TTC549 (cell line): ENCODE measurements at regions not wholly inside any gene's neighbourhood (a gene's known extent, or its start where the extent isn't known, plus 50 kb on each side); places are given as distances from the start of the nearest gene placed in this dataset.
"Not testable (repeated sequence)": the region's sequence is repeated elsewhere in the genome, so short reads cannot be mapped to it uniquely, and the experiment has no call there.

Experiments used
- FAIRE-seq: peaks from 2 replicates; lab custom pipeline; 2012; peaks lifted over from hg19 to GRCh38; lab: Jason Lieb, UNC

GRCh38 chr6:100322886-100323285 lies 141.8 kb downstream of the SIM1 start:
- FAIRE-seq, result no peak

GRCh38 chr6:100320686-100321085 lies 144.0 kb downstream of the SIM1 start:
- no peak for FAIRE-seq

- no peak for FAIRE-seq
Observed at GRCh38 chr6:100317031-100317430, 147.7 kb downstream of the SIM1 start.

- FAIRE-seq, result no peak
Observed at GRCh38 chr6:100314186-100314585, 150.5 kb downstream of the SIM1 start.

GRCh38 chr6:100311707-100312251 lies 152.9 kb downstream of the SIM1 start:
- FAIRE-seq, result no peak

- no peak for FAIRE-seq
Observed at GRCh38 chr6:100309174-100309573, 155.5 kb downstream of the SIM1 start.

GRCh38 chr6:100307561-100307960 lies 157.2 kb downstream of the SIM1 start:
- FAIRE-seq, result no peak

GRCh38 chr6:100305209-100305869 lies 159.4 kb downstream of the SIM1 start:
- no peak for FAIRE-seq

GRCh38 chr6:100304575-100304974 lies 160.1 kb downstream of the SIM1 start:
- FAIRE-seq, result no peak

- FAIRE-seq, result no peak
Observed at GRCh38 chr6:100301731-100302130, 163.0 kb downstream of the SIM1 start.

GRCh38 chr6:100300221-100300736 lies 164.4 kb downstream of the SIM1 start:
- no peak for FAIRE-seq

GRCh38 chr6:100296810-100297544 lies 167.7 kb downstream of the SIM1 start:
- FAIRE-seq, result no peak

GRCh38 chr6:100295172-100295571 lies 169.5 kb downstream of the SIM1 start:
- FAIRE-seq, result not testable (repeated sequence)

GRCh38 chr6:100289285-100289684 lies 175.4 kb downstream of the SIM1 start:
- no peak for FAIRE-seq

GRCh38 chr6:100288311-100288710 lies 176.4 kb downstream of the SIM1 start:
- no peak for FAIRE-seq

- FAIRE-seq, result no peak
Observed at GRCh38 chr6:100283285-100283684, 181.4 kb downstream of the SIM1 start.

GRCh38 chr6:100281471-100281901 lies 183.2 kb downstream of the SIM1 start:
- FAIRE-seq, result no peak

GRCh38 chr6:100276311-100277057 lies 188.2 kb downstream of the SIM1 start:
- FAIRE-seq, result no peak

GRCh38 chr6:100274147-100274546 lies 190.6 kb downstream of the SIM1 start:
- FAIRE-seq, result no peak

- no peak for FAIRE-seq
Observed at GRCh38 chr6:100271625-100272024, 193.1 kb downstream of the SIM1 start.

GRCh38 chr6:100271202-100271601 lies 193.5 kb downstream of the SIM1 start:
- FAIRE-seq, result no peak

- no peak for FAIRE-seq
Observed at GRCh38 chr6:100269189-100269588, 195.5 kb downstream of the SIM1 start.

GRCh38 chr6:100268326-100268725 lies 196.4 kb downstream of the SIM1 start:
- FAIRE-seq, result no peak
